ENCODE measurements at regions not wholly inside any gene's neighbourhood (a gene's known extent, or its start where the extent isn't known, plus 50 kb on each side); places are given as distances from the start of the nearest gene placed in this dataset.

GRCh38 chr13:67614579-67614978, 384.4 kb upstream of the PCDH9 start:
- TF ChIP-seq CTCF (IDR thresholded peaks at IDR 0.05; ENCODE audit: low read depth, low read length) (no peak), MYC (IDR thresholded peaks at IDR 0.05; ENCODE audit: low read depth, low read length) (no peak), POLR2A (IDR thresholded peaks at IDR 0.05; ENCODE audit: extremely low read depth, insufficient read length) (no peak), MAX (IDR thresholded peaks at IDR 0.05; ENCODE audit: low read depth, low read length) (no peak)
